Trophoblast cell (in vitro differentiated cells and primary cell): ENCODE measurements at regions not wholly inside any gene's neighbourhood (a gene's known extent, or its start where the extent isn't known, plus 50 kb on each side); places are given as distances from the start of the nearest gene placed in this dataset.

Source experiments
- DNase-seq, 2 donors: peaks; one replicate each; pipeline ENCODE4 v3.0.0-alpha.2; 2016
- H2AFZ ChIP-seq: 2 replicates; pipeline ENCODE4 v1.6.1; 2013; ENCODE audit warnings: low read length, moderate library complexity, mild to moderate bottlenecking; ENCODE audit not compliant: insufficient read depth, poor library complexity
- H2AK5ac ChIP-seq: 2 replicates; pipeline ENCODE4 v1.6.1; 2013; ENCODE audit warnings: mild to moderate bottlenecking, low read length
- H2BK120ac ChIP-seq: 2 replicates; pipeline ENCODE4 v1.6.1; 2013; ENCODE audit warnings: low read length, mild to moderate bottlenecking, moderate library complexity; ENCODE audit not compliant: insufficient read depth, poor library complexity
- H2BK12ac ChIP-seq: 2 replicates; pipeline ENCODE4 v1.6.1; 2013; ENCODE audit warnings: mild to moderate bottlenecking, low read length, moderate library complexity
- H2BK5ac ChIP-seq: 2 replicates; pipeline ENCODE4 v1.6.1; 2013; ENCODE audit warnings: low read length, low read depth, moderate library complexity, mild to moderate bottlenecking; ENCODE audit not compliant: poor library complexity
- H3K14ac ChIP-seq: 2 replicates; pipeline ENCODE4 v1.6.1; 2013; ENCODE audit warnings: mild to moderate bottlenecking, low read length
- H3K18ac ChIP-seq: 2 replicates; pipeline ENCODE4 v1.6.1; 2013; ENCODE audit warnings: mild to moderate bottlenecking, low read length
- H3K23ac ChIP-seq: 2 replicates; pipeline ENCODE4 v1.6.1; 2013; ENCODE audit warnings: low read length
- H3K27ac ChIP-seq: 2 replicates; pipeline ENCODE4 v1.5.1; 2013; ENCODE audit warnings: low read depth, mild to moderate bottlenecking, inconsistent platforms, low read length, moderate library complexity
- H3K27me3 ChIP-seq: 2 replicates; pipeline ENCODE4 v1.6.1; 2013; ENCODE audit warnings: inconsistent platforms, mild to moderate bottlenecking, low read length, moderate library complexity; ENCODE audit not compliant: insufficient read depth
- H3K36me3 ChIP-seq, 2 experiments: 1 replicate in 1 of 2; 2 replicates in 1 of 2; pipeline ENCODE4 v1.6.1; 2013; ENCODE audit warnings: low read length in 2 of 2, mild to moderate bottlenecking in 2 of 2, moderate library complexity in 1 of 2; ENCODE audit not compliant: insufficient read depth in 2 of 2, control insufficient read depth in 1 of 2
- H3K4ac ChIP-seq: 2 replicates; pipeline ENCODE4 v1.6.1; 2013; ENCODE audit warnings: low read depth, mild to moderate bottlenecking, low read length, moderate library complexity
- H3K4me1 ChIP-seq, 2 experiments: 1 replicate in 1 of 2; 2 replicates in 1 of 2; pipeline ENCODE4 v1.6.1; 2013; ENCODE audit warnings: low read length in 2 of 2, mild to moderate bottlenecking in 2 of 2, moderate library complexity in 1 of 2; ENCODE audit not compliant: insufficient read depth in 2 of 2, control insufficient read depth in 1 of 2
- H3K4me2 ChIP-seq: 2 replicates; pipeline ENCODE4 v1.6.1; 2013; ENCODE audit warnings: inconsistent platforms, mild to moderate bottlenecking, low read length, moderate library complexity
- H3K4me3 ChIP-seq: 2 replicates; pipeline ENCODE4 v1.5.1; 2013; ENCODE audit warnings: mild to moderate bottlenecking, low read depth, low read length, inconsistent platforms
- H3K79me1 ChIP-seq: one replicate; pipeline ENCODE4 v1.6.1; 2013; ENCODE audit warnings: low read length
- H3K79me2 ChIP-seq: 2 replicates; pipeline ENCODE4 v1.6.1; 2013; ENCODE audit warnings: low read length, mild to moderate bottlenecking; ENCODE audit not compliant: control insufficient read depth, insufficient read depth, poor library complexity
- H3K9ac ChIP-seq: 2 replicates; pipeline ENCODE4 v1.6.1; 2013; ENCODE audit warnings: mild to moderate bottlenecking, low read length
- H3K9me3 ChIP-seq: 2 replicates; pipeline ENCODE4 v1.6.1; 2013; ENCODE audit warnings: low read depth, mild to moderate bottlenecking, control low read depth, inconsistent platforms, low read length; ENCODE audit not compliant: insufficient read depth
- H4K12ac ChIP-seq: 2 replicates; pipeline ENCODE4 v1.6.1; 2013; ENCODE audit warnings: low read depth, mild to moderate bottlenecking, low read length, moderate library complexity
- H4K8ac ChIP-seq: 2 replicates; pipeline ENCODE4 v1.6.1; 2013; ENCODE audit warnings: low read depth, mild to moderate bottlenecking, low read length, moderate library complexity
- H4K91ac ChIP-seq: one replicate; pipeline ENCODE4 v1.6.1; 2013; ENCODE audit warnings: low read depth, mild to moderate bottlenecking, low read length, moderate library complexity
- WGBS: extraction: QIAGEN DNeasy Blood & Tissue Kit; methylation state at CpG from one replicate; pipeline ENCODE4 v1.1.7; 2013; ENCODE audit warnings: missing lambda C conversion rate; ENCODE audit not compliant: insufficient read length, insufficient coverage; ENCODE audit errors: extremely low coverage; 5-methylcytosine and 5-hydroxymethylcytosine counted together

- Histone ChIP-seq H3K27ac (no peak overlapping the region), H3K9me3 (no peaks in the 10 kb centered on the region), H3K14ac (no peak overlapping the region), H3K79me2 (no peaks in the 10 kb centered on the region), H2BK120ac (no peak overlapping the region), H3K4me1 (no peaks in the 10 kb centered on the region), H4K12ac (no peak overlapping the region), H3K27me3 (no peaks in the 10 kb centered on the region), H2AFZ (no peak overlapping the region), H3K18ac (no peak overlapping the region), H3K4me3 (no peak overlapping the region), H3K4ac (no peak overlapping the region), H4K8ac (no peak overlapping the region), H3K4me2 (no peak overlapping the region), H3K79me1 (no peaks in the 10 kb centered on the region), H4K91ac (no peak overlapping the region), H2AK5ac (no peak overlapping the region), H2BK12ac (no peak overlapping the region), H2BK5ac (no peak overlapping the region), H3K9ac (no peak overlapping the region), H3K23ac (no peak overlapping the region), H3K36me3 (no peaks in the 10 kb centered on the region)
- no CpG with 5 or more reads among the region's 1 CpG for WGBS
- no peak for DNase-seq
Observed at GRCh38 chr5:117741655-117742206, 1167.1 kb upstream of the SEMA6A start.

- no peak overlapping the region for H3K4ac ChIP-seq
- no peaks in the 10 kb centered on the region for H3K9me3 ChIP-seq
- no peaks in the 10 kb centered on the region for H3K36me3 ChIP-seq
- H3K4me3 ChIP-seq: no peak overlapping the region
- no peak overlapping the region for H3K23ac ChIP-seq
- H3K9ac ChIP-seq: no peak overlapping the region
- H3K14ac ChIP-seq: no peak overlapping the region
- no peaks in the 10 kb centered on the region for H3K4me1 ChIP-seq
- H3K27me3 ChIP-seq: no peaks in the 10 kb centered on the region
- H4K12ac ChIP-seq: no peak overlapping the region
- no peaks in the 10 kb centered on the region for H3K79me1 ChIP-seq
- no peak overlapping the region for H3K27ac ChIP-seq
- no peak overlapping the region for H2BK12ac ChIP-seq
- H4K8ac ChIP-seq: no peak overlapping the region
- no peak overlapping the region for H2BK5ac ChIP-seq
- H3K4me2 ChIP-seq: no peak overlapping the region
- H3K18ac ChIP-seq: no peak overlapping the region
- H2AK5ac ChIP-seq: no peak overlapping the region
- H4K91ac ChIP-seq: no peak overlapping the region
- no peak for DNase-seq
- no peak overlapping the region for H2BK120ac ChIP-seq
- H2AFZ ChIP-seq: no peak overlapping the region
- no peaks in the 10 kb centered on the region for H3K79me2 ChIP-seq
Observed at GRCh38 chr5:117740268-117740667, 1165.6 kb upstream of the SEMA6A start.

GRCh38 chr5:117738571-117738970, 1163.9 kb upstream of the SEMA6A start:
- Histone ChIP-seq H2BK120ac (no peak overlapping the region), H2BK5ac (no peak overlapping the region), H3K27me3 (no peaks in the 10 kb centered on the region), H4K91ac (no peak overlapping the region), H3K14ac (no peak overlapping the region), H3K23ac (no peak overlapping the region), H2AK5ac (no peak overlapping the region), H2BK12ac (no peak overlapping the region), H3K9me3 (no peaks in the 10 kb centered on the region), H3K18ac (no peak overlapping the region), H3K36me3 (no peaks in the 10 kb centered on the region), H3K4me3 (no peak overlapping the region), H4K8ac (no peak overlapping the region), H2AFZ (no peak overlapping the region), H3K4me1 (no peaks in the 10 kb centered on the region), H3K79me2 (no peaks in the 10 kb centered on the region), H3K79me1 (no peaks in the 10 kb centered on the region), H4K12ac (no peak overlapping the region), H3K9ac (no peak overlapping the region), H3K4ac (no peak overlapping the region), H3K27ac (no peak overlapping the region), H3K4me2 (no peak overlapping the region)
- no CpG with 5 or more reads among the region's 3 CpGs for WGBS
- DNase-seq: no peak

GRCh38 chr5:117736698-117737097, 1162.1 kb upstream of the SEMA6A start:
- Histone ChIP-seq H3K79me1 (no peaks in the 10 kb centered on the region), H3K9me3 (no peaks in the 10 kb centered on the region), H4K8ac (no peak overlapping the region), H4K91ac (no peak overlapping the region), H2AFZ (no peak overlapping the region), H2BK120ac (no peak overlapping the region), H3K79me2 (no peaks in the 10 kb centered on the region), H3K14ac (no peak overlapping the region), H3K4ac (no peak overlapping the region), H2BK12ac (no peak overlapping the region), H3K4me3 (no peak overlapping the region), H3K27ac (no peak overlapping the region), H2BK5ac (no peak overlapping the region), H3K18ac (no peak overlapping the region), H3K23ac (no peak overlapping the region), H3K9ac (no peak overlapping the region), H3K4me2 (no peak overlapping the region), H2AK5ac (no peak overlapping the region), H4K12ac (no peak overlapping the region), H3K27me3 (no peaks in the 10 kb centered on the region), H3K36me3 (no peaks in the 10 kb centered on the region), H3K4me1 (no peaks in the 10 kb centered on the region)
- no CpG with 5 or more reads among the region's 2 CpGs for WGBS
- DNase-seq: no peak
